LNCaP clone FGC (cell line): ENCODE measurements at regions not wholly inside any gene's neighbourhood (a gene's known extent, or its start where the extent isn't known, plus 50 kb on each side); places are given as distances from the start of the nearest gene placed in this dataset.
"Not testable (repeated sequence)": the region's sequence is repeated elsewhere in the genome, so short reads cannot be mapped to it uniquely, and the experiment has no call there.

Source experiments
- DNase-seq: peaks from one replicate; pipeline ENCODE4 v3.0.0-alpha.2; 2011; ENCODE audit warnings: low read depth
- H3K4me3 ChIP-seq: 2 replicates; pipeline ENCODE4 v1.5.1; 2011; ENCODE audit warnings: mild to moderate bottlenecking, low read depth, low read length, control low read depth
- TF ChIP-seq, protein P1 (sequence below): IDR thresholded peaks from 2 replicates; pipeline ENCODE4 v1.5.1; 2012; ENCODE audit warnings: mild to moderate bottlenecking; ENCODE audit not compliant: control insufficient read depth, insufficient read depth; ENCODE audit errors: extremely low read depth

GRCh38 chr20:5670036-5670536 lies 59.3 kb upstream of the GPCPD1 start:
- no peak overlapping the region for H3K4me3 ChIP-seq
- TF ChIP-seq, protein P1, sequence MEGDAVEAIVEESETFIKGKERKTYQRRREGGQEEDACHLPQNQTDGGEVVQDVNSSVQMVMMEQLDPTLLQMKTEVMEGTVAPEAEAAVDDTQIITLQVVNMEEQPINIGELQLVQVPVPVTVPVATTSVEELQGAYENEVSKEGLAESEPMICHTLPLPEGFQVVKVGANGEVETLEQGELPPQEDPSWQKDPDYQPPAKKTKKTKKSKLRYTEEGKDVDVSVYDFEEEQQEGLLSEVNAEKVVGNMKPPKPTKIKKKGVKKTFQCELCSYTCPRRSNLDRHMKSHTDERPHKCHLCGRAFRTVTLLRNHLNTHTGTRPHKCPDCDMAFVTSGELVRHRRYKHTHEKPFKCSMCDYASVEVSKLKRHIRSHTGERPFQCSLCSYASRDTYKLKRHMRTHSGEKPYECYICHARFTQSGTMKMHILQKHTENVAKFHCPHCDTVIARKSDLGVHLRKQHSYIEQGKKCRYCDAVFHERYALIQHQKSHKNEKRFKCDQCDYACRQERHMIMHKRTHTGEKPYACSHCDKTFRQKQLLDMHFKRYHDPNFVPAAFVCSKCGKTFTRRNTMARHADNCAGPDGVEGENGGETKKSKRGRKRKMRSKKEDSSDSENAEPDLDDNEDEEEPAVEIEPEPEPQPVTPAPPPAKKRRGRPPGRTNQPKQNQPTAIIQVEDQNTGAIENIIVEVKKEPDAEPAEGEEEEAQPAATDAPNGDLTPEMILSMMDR = no peak
- DNase-seq = no peak

- DNase-seq = no peak
- H3K4me3 ChIP-seq = no peak overlapping the region
- TF ChIP-seq, protein P1 = no peak
Observed at GRCh38 chr20:5668529-5668868, 57.7 kb upstream of the GPCPD1 start.

GRCh38 chr20:5667705-5668528 lies 57.1 kb upstream of the GPCPD1 start:
- no peak for DNase-seq
- TF ChIP-seq, protein P1 = no peak
- no peak overlapping the region for H3K4me3 ChIP-seq

GRCh38 chr20:5665417-5665816 lies 54.6 kb upstream of the GPCPD1 start:
- H3K4me3 ChIP-seq = no peak overlapping the region
- TF ChIP-seq, protein P1 = no peak
- no peak for DNase-seq

GRCh38 chr20:5663396-5663795 lies 52.6 kb upstream of the GPCPD1 start:
- no peak overlapping the region for H3K4me3 ChIP-seq
- TF ChIP-seq, protein P1 = no peak
- no peak for DNase-seq

- no peak overlapping the region for H3K4me3 ChIP-seq
- no peak for DNase-seq
- TF ChIP-seq, protein P1 = no peak
Observed at GRCh38 chr20:5662769-5663168, 52.0 kb upstream of the GPCPD1 start.

DNA sequence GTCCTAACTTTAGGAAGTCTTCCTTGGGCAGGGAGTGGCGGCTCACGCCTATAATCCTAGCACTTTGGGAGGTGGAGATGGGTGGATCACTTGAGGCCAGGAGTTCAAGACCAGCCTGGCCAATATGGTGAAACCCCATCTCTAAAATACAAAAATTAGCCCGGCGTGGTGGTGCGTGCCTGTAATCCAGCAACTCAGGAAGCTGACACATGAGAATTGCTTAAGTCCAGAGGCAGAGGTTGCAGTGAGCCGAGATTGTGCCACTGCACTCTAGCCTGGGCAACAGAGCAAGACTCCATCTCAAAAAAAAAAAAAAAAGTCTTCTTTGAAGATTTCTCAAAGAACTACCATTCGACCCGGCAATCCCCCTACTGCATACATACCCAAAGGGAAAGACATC lies 50.0 kb upstream of the GPCPD1 start:
- not testable (repeated sequence) for DNase-seq, H3K4me3 ChIP-seq
